GM23338 (cell line): ENCODE measurements at regions not wholly inside any gene's neighbourhood (a gene's known extent, or its start where the extent isn't known, plus 50 kb on each side); places are given as distances from the start of the nearest gene placed in this dataset.

Experiments used
- ATAC-seq: fragments of 200-7000 bp; cut with Tn5 transposase; 3 replicates; pipeline ENCODE4 v1.9.1; 2020
- DNase-seq: peaks from one replicate; pipeline ENCODE4 v3.0.0-alpha.2; 2015; ENCODE audit warnings: low spot score
- H2AFZ ChIP-seq: fragments of 200-600 bp; sonication (generic); 2 replicates; pipeline ENCODE4 v1.8.0; 2016; ENCODE audit warnings: antibody characterized with exemption, mild to moderate bottlenecking, moderate library complexity
- H3F3A ChIP-seq: fragments of 200-600 bp; sonication (generic); replicated peaks from 2 replicates; pipeline ENCODE4 v1.8.0; 2017; ENCODE audit warnings: antibody characterized with exemption, mixed run types, low read depth
- H3K27ac ChIP-seq: fragments of 200-600 bp; sonication (generic); 2 replicates; pipeline ENCODE4 v1.6.1; 2016; ENCODE audit warnings: low read depth
- H3K27me3 ChIP-seq: fragments of 200-600 bp; sonication (generic); 2 replicates; pipeline ENCODE4 v1.8.0; 2016; ENCODE audit warnings: mild to moderate bottlenecking, mixed run types, moderate library complexity; ENCODE audit not compliant: insufficient read depth
- H3K36me3 ChIP-seq: fragments of 200-600 bp; sonication (generic); 2 replicates; pipeline ENCODE4 v1.8.0; 2016; ENCODE audit warnings: mild to moderate bottlenecking; ENCODE audit not compliant: insufficient read depth
- H3K4me1 ChIP-seq: fragments of 200-600 bp; sonication (generic); 2 replicates; pipeline ENCODE4 v1.8.0; 2016; ENCODE audit warnings: mild to moderate bottlenecking, moderate library complexity; ENCODE audit not compliant: insufficient read depth
- H3K4me2 ChIP-seq: fragments of 200-600 bp; sonication (generic); 2 replicates; pipeline ENCODE4 v1.7.1; 2017; ENCODE audit warnings: mixed run types
- H3K4me3 ChIP-seq: fragments of 200-600 bp; sonication (generic); 2 replicates; pipeline ENCODE4 v1.6.1; 2016; ENCODE audit warnings: mixed run types
- H3K79me2 ChIP-seq: fragments of 200-600 bp; sonication (generic); replicated peaks from 2 replicates; pipeline ENCODE4 v1.8.0; 2017; ENCODE audit warnings: mild to moderate bottlenecking; ENCODE audit not compliant: insufficient read depth
- H3K9me2 ChIP-seq: fragments of 200-600 bp; sonication (generic); 2 replicates; pipeline ENCODE4 v1.8.0; 2017; ENCODE audit not compliant: insufficient read depth
- H4K20me1 ChIP-seq: fragments of 200-600 bp; sonication (generic); replicated peaks from 2 replicates; pipeline ENCODE4 v1.8.0; 2017; ENCODE audit warnings: mild to moderate bottlenecking; ENCODE audit not compliant: insufficient read depth
- H3K27ac Mint-ChIP-seq: 2 replicates; pipeline ENCODE4 v1.8.0; 2020; ENCODE audit warnings: inconsistent platforms, mild to moderate bottlenecking, moderate library complexity, mixed read lengths
- H3K27me3 Mint-ChIP-seq: 3 replicates; pipeline ENCODE4 v1.8.0; 2022; ENCODE audit warnings: low read depth, mild to moderate bottlenecking, moderate library complexity, mixed read lengths, inconsistent platforms; ENCODE audit not compliant: insufficient read depth, poor library complexity
- H3K36me3 Mint-ChIP-seq: 3 replicates; pipeline ENCODE4 v1.8.0; 2021; ENCODE audit warnings: low read depth, mild to moderate bottlenecking, inconsistent platforms, moderate library complexity, mixed read lengths
- H3K4me1 Mint-ChIP-seq: 3 replicates; pipeline ENCODE4 v1.8.0; 2020; ENCODE audit warnings: mild to moderate bottlenecking, inconsistent platforms, mixed read lengths
- H3K4me3 Mint-ChIP-seq: 3 replicates; pipeline ENCODE4 v1.8.0; 2021; ENCODE audit warnings: moderate library complexity, mild to moderate bottlenecking, inconsistent platforms, mixed read lengths
- H3K9me3 Mint-ChIP-seq: 3 replicates; pipeline ENCODE4 v1.8.0; 2020; ENCODE audit warnings: moderate library complexity, mild to moderate bottlenecking, inconsistent platforms, mixed read lengths
- CREB1 ChIP-seq: fragments of 250-450 bp; sonication (Bioruptor Pico); IDR thresholded peaks from 2 replicates; pipeline ENCODE4 v1.5.0; 2020; ENCODE audit warnings: low read depth, mild to moderate bottlenecking, moderate library complexity
- CTCF ChIP-seq, 2 experiments: fragments of 200-600 bp in 1 of 2; sonication (generic) in 1 of 2; conservative IDR thresholded peaks; 2 replicates each; pipeline versions ENCODE4 v1.5.1 to v1.6.1; 2016 to 2017; ENCODE audit warnings: antibody characterized with exemption in 2 of 2, low read depth in 2 of 2, mild to moderate bottlenecking in 2 of 2, moderate library complexity in 1 of 2
- ETS1 ChIP-seq: IDR thresholded peaks from 2 replicates; pipeline ENCODE4 v1.6.1; 2016; ENCODE audit warnings: antibody characterized with exemption
- EZH2 ChIP-seq: fragments of 200-600 bp; sonication (generic); IDR thresholded peaks from one replicate; pipeline ENCODE4 v1.8.0; 2017; ENCODE audit warnings: antibody characterized with exemption, mild to moderate bottlenecking, low read depth; ENCODE audit not compliant: unreplicated experiment
- EZH2phosphoT487 ChIP-seq: fragments of 200-600 bp; sonication (generic); IDR thresholded peaks from one replicate; pipeline ENCODE4 v1.8.1; 2018; ENCODE audit warnings: antibody characterized with exemption; ENCODE audit not compliant: unreplicated experiment
- JUNB ChIP-seq: IDR thresholded peaks from one replicate; pipeline ENCODE4 v1.6.1; 2016; ENCODE audit warnings: antibody characterized with exemption; ENCODE audit not compliant: unreplicated experiment
- NANOG ChIP-seq: IDR thresholded peaks from 2 replicates; pipeline ENCODE4 v1.6.1; 2016; ENCODE audit warnings: antibody characterized with exemption, borderline replicate concordance
- POLR2AphosphoS5 ChIP-seq: IDR thresholded peaks from 2 replicates; pipeline ENCODE4 v1.6.1; 2016; ENCODE audit warnings: antibody characterized with exemption, low read depth
- REST ChIP-seq: IDR thresholded peaks from one replicate; pipeline ENCODE4 v1.6.1; 2018; ENCODE audit warnings: antibody characterized with exemption; ENCODE audit not compliant: unreplicated experiment
- STAT1 ChIP-seq: IDR thresholded peaks from one replicate; pipeline ENCODE4 v1.6.1; 2016; ENCODE audit warnings: antibody characterized with exemption; ENCODE audit not compliant: unreplicated experiment
- ZNF114 ChIP-seq: fragments of 250-450 bp; sonication (Bioruptor Pico); IDR thresholded peaks from 2 replicates; pipeline ENCODE4 v1.5.0; 2020; ENCODE audit warnings: mild to moderate bottlenecking, moderate library complexity
- ZNF331 ChIP-seq: fragments of 250-450 bp; sonication (Bioruptor Pico); IDR thresholded peaks from 2 replicates; pipeline ENCODE4 v1.5.0; 2020; ENCODE audit warnings: low read depth, mild to moderate bottlenecking, moderate library complexity
- ZNF462 ChIP-seq: fragments of 250-450 bp; sonication (Bioruptor Pico); IDR thresholded peaks from 2 replicates; pipeline ENCODE4 v1.5.0; 2020; ENCODE audit warnings: mild to moderate bottlenecking, moderate library complexity

- Mint-ChIP-seq H3K27ac (no peak overlapping the region), H3K27me3 (peaks cover 3% of the 10 kb centered on the region), H3K4me3 (no peak overlapping the region), H3K36me3 (no peaks in the 10 kb centered on the region; the same call in 2 of the 3 replicates), H3K4me1 (peaks cover 20% of the 10 kb centered on the region), H3K9me3 (no peaks in the 10 kb centered on the region; the same call in 2 of the 3 replicates)
- no peaks in the 10 kb centered on the region for H3K79me2 ChIP-seq
- no peak overlapping the region for H2AFZ ChIP-seq
- H3K4me2 ChIP-seq, result no peak overlapping the region
- no peak for ATAC-seq
- H3K36me3 ChIP-seq, result no peaks in the 10 kb centered on the region
- H3K27ac ChIP-seq, result no peak overlapping the region
- no peak for DNase-seq
- TF ChIP-seq ZNF114 (CRISPR knock-in tag), result no peak
- no peak for TF ChIP-seq ZNF462 (CRISPR knock-in tag)
- TF ChIP-seq CTCF (conservative IDR thresholded peaks at IDR 0.05; ENCODE audit: low read depth in 2 of 2), result no peak
- TF ChIP-seq NANOG, result no peak
- TF ChIP-seq EZH2phosphoT487, result no peak
- no peak for TF ChIP-seq JUNB
- no peak for TF ChIP-seq CREB1 (CRISPR knock-in tag)
- TF ChIP-seq ETS1, result no peak
- TF ChIP-seq EZH2, result no peak
- no peak for TF ChIP-seq STAT1
- TF ChIP-seq REST, result no peak
- TF ChIP-seq ZNF331 (CRISPR knock-in tag), result no peak
- TF ChIP-seq POLR2AphosphoS5, result no peak
- peaks cover 5% of the 10 kb centered on the region; the same call in 1 of the 2 replicates for H3K9me2 ChIP-seq
- peaks cover 16% of the 10 kb centered on the region for H3K4me1 ChIP-seq
- H4K20me1 ChIP-seq, result no peaks in the 10 kb centered on the region
- H3K27me3 ChIP-seq, result no peaks in the 10 kb centered on the region
- H3K4me3 ChIP-seq, result no peak overlapping the region
- H3F3A ChIP-seq, result 0 out of 2 replicates have a peak, but pooled peaks cover 3% of the 10 kb centered on the region
Measured at GRCh38 chr18:35778850-35779627, 193.4 kb upstream of the RMP24 start.
